H9 (cell line): ENCODE measurements at regions not wholly inside any gene's neighbourhood (a gene's known extent, or its start where the extent isn't known, plus 50 kb on each side); places are given as distances from the start of the nearest gene placed in this dataset.

Experiments used
- DNase-seq: peaks from one replicate; pipeline ENCODE4 v3.0.0-alpha.2; 2017
- H2AFZ ChIP-seq: one replicate; pipeline ENCODE4 v1.6.1; 2013; ENCODE audit warnings: mild to moderate bottlenecking, low read length, control low read depth, moderate library complexity
- H2AK5ac ChIP-seq: 2 replicates; pipeline ENCODE4 v1.6.1; 2013; ENCODE audit warnings: low read length, control low read depth, mixed read lengths; ENCODE audit not compliant: insufficient read length
- H2BK120ac ChIP-seq: one replicate; pipeline ENCODE4 v1.6.1; 2013; ENCODE audit warnings: low read depth, mild to moderate bottlenecking, low read length, control low read depth, inconsistent platforms; ENCODE audit not compliant: poor library complexity, severe bottlenecking
- H2BK12ac ChIP-seq: 2 replicates; pipeline ENCODE4 v1.6.1; 2013; ENCODE audit warnings: low read length, control low read depth, mixed read lengths, low read depth; ENCODE audit not compliant: insufficient read length
- H2BK15ac ChIP-seq: 2 replicates; pipeline ENCODE4 v1.6.1; 2013; ENCODE audit warnings: low read depth, low read length, control low read depth
- H2BK20ac ChIP-seq: one replicate; pipeline ENCODE4 v1.6.1; 2013; ENCODE audit warnings: low read depth, mild to moderate bottlenecking, low read length, control low read depth, inconsistent platforms; ENCODE audit not compliant: poor library complexity, severe bottlenecking
- H2BK5ac ChIP-seq: 2 replicates; pipeline ENCODE4 v1.6.1; 2013; ENCODE audit warnings: low read length, control low read depth, mixed read lengths; ENCODE audit not compliant: insufficient read length
- H3K14ac ChIP-seq: 2 replicates; pipeline ENCODE4 v1.6.1; 2013; ENCODE audit warnings: low read length, control low read depth; ENCODE audit not compliant: insufficient read depth
- H3K18ac ChIP-seq: 2 replicates; pipeline ENCODE4 v1.6.1; 2013; ENCODE audit warnings: low read depth, mild to moderate bottlenecking, mixed read lengths, low read length, control low read depth; ENCODE audit not compliant: insufficient read length
- H3K23ac ChIP-seq: 2 replicates; pipeline ENCODE4 v1.6.1; 2013; ENCODE audit warnings: low read length, control low read depth, mixed read lengths, low read depth; ENCODE audit not compliant: insufficient read length
- H3K23me2 ChIP-seq: 2 replicates; pipeline ENCODE4 v1.6.1; 2013; ENCODE audit warnings: low read depth, mild to moderate bottlenecking, mixed read lengths, low read length, control low read depth; ENCODE audit not compliant: insufficient read length, poor library complexity, severe bottlenecking
- H3K27ac ChIP-seq: 2 replicates; pipeline ENCODE4 v1.5.1; 2013; ENCODE audit warnings: low read length, control low read depth, mixed read lengths, low read depth; ENCODE audit not compliant: insufficient read length
- H3K27me3 ChIP-seq: 2 replicates; pipeline ENCODE4 v1.6.1; 2013; ENCODE audit warnings: low read length, control low read depth, inconsistent platforms; ENCODE audit not compliant: insufficient read depth
- H3K4ac ChIP-seq: 2 replicates; pipeline ENCODE4 v1.6.1; 2013; ENCODE audit warnings: low read depth, mild to moderate bottlenecking, control low read depth, inconsistent platforms, low read length, moderate library complexity
- H3K4me1 ChIP-seq: 2 replicates; pipeline ENCODE4 v1.6.1; 2013; ENCODE audit warnings: low read length, control low read depth, inconsistent platforms; ENCODE audit not compliant: insufficient read depth
- H3K4me2 ChIP-seq: 2 replicates; pipeline ENCODE4 v1.6.1; 2013; ENCODE audit warnings: low read length, control low read depth, mixed read lengths; ENCODE audit not compliant: insufficient read length, insufficient read depth
- H3K56ac ChIP-seq: 2 replicates; pipeline ENCODE4 v1.6.1; 2013; ENCODE audit warnings: low read depth, mild to moderate bottlenecking, mixed read lengths, low read length, control low read depth; ENCODE audit not compliant: insufficient read length
- H3K79me1 ChIP-seq: 2 replicates; pipeline ENCODE4 v1.6.1; 2013; ENCODE audit warnings: low read depth, mild to moderate bottlenecking, moderate library complexity, low read length, control low read depth, inconsistent platforms; ENCODE audit not compliant: insufficient read depth, poor library complexity, severe bottlenecking
- H3K79me2 ChIP-seq: 2 replicates; pipeline ENCODE4 v1.6.1; 2013; ENCODE audit warnings: low read length, control low read depth, inconsistent platforms; ENCODE audit not compliant: insufficient read depth
- H3K9ac ChIP-seq: 2 replicates; pipeline ENCODE4 v1.6.1; 2013; ENCODE audit warnings: low read length, control low read depth, mixed read lengths; ENCODE audit not compliant: insufficient read length; ENCODE audit errors: extremely low read depth
- H3K9me3 ChIP-seq: one replicate; pipeline ENCODE4 v1.6.1; 2013; ENCODE audit warnings: low read depth, low read length, inconsistent platforms; ENCODE audit not compliant: control insufficient read depth
- H3T11ph ChIP-seq: one replicate; pipeline ENCODE4 v1.6.1; 2013; ENCODE audit warnings: mild to moderate bottlenecking, low read length, control low read depth, inconsistent platforms
- H4K20me1 ChIP-seq: one replicate; pipeline ENCODE4 v1.6.1; 2013; ENCODE audit not compliant: control insufficient read depth, insufficient read length, insufficient read depth
- H4K5ac ChIP-seq: 2 replicates; pipeline ENCODE4 v1.6.1; 2013; ENCODE audit warnings: low read depth, mild to moderate bottlenecking, mixed read lengths, low read length, control low read depth; ENCODE audit not compliant: insufficient read length
- H4K8ac ChIP-seq: replicated peaks from 2 replicates; pipeline ENCODE4 v1.6.1; 2013; ENCODE audit warnings: low read length, control low read depth, mixed read lengths, low read depth; ENCODE audit not compliant: insufficient read length
- H4K91ac ChIP-seq: 2 replicates; pipeline ENCODE4 v1.6.1; 2013; ENCODE audit warnings: low read depth, mild to moderate bottlenecking, moderate library complexity, mixed read lengths, low read length, control low read depth; ENCODE audit not compliant: insufficient read length
- H3K27ac Mint-ChIP-seq, 3 experiments: 2 replicates in 2 of 3; 3 replicates in 1 of 3; pipeline ENCODE4 v1.8.0; 2020 to 2021; ENCODE audit warnings: mixed read lengths in 3 of 3, mild to moderate bottlenecking in 1 of 3, moderate library complexity in 1 of 3
- H3K27me3 Mint-ChIP-seq: 2 replicates; pipeline ENCODE4 v1.8.0; 2021; ENCODE audit warnings: low read depth, mild to moderate bottlenecking, moderate library complexity, mixed read lengths
- H3K36me3 Mint-ChIP-seq, 3 experiments: 2 replicates in 2 of 3; 3 replicates in 1 of 3; pipeline ENCODE4 v1.8.0; 2020 to 2021; ENCODE audit warnings: low read depth in 3 of 3, mixed read lengths in 3 of 3; ENCODE audit not compliant: insufficient read depth in 1 of 3
- H3K4me1 Mint-ChIP-seq, 2 experiments: 2 replicates each; pipeline ENCODE4 v1.8.0; 2020; ENCODE audit warnings: mixed read lengths in 2 of 2
- H3K4me3 Mint-ChIP-seq, 2 experiments: 2 replicates in 1 of 2; 3 replicates in 1 of 2; pipeline ENCODE4 v1.8.0; 2020 to 2021; ENCODE audit warnings: mild to moderate bottlenecking in 2 of 2, mixed read lengths in 2 of 2, moderate library complexity in 1 of 2
- H3K9me3 Mint-ChIP-seq, 2 experiments: 2 replicates in 1 of 2; 3 replicates in 1 of 2; pipeline ENCODE4 v1.8.0; 2020; ENCODE audit warnings: mild to moderate bottlenecking in 2 of 2, mixed read lengths in 2 of 2, moderate library complexity in 1 of 2
- CTCF ChIP-seq: fragments of 200-600 bp; sonication (generic); conservative IDR thresholded peaks from 3 replicates; pipeline ENCODE4 v1.8.0; 2021; ENCODE audit warnings: antibody characterized with exemption, mild to moderate bottlenecking
- WGBS: extraction: QIAGEN DNeasy Blood & Tissue Kit; methylation state at CpG from one replicate; pipeline ENCODE4 v1.1.7; 2013; ENCODE audit warnings: missing lambda C conversion rate, low lambda C conversion rate, mixed read lengths; ENCODE audit not compliant: insufficient read length; ENCODE audit errors: extremely low coverage; 5-methylcytosine and 5-hydroxymethylcytosine counted together

GRCh38 chr9:91126761-91127445, 234.8 kb downstream of the AUH start:
- Mint-ChIP-seq H3K36me3 (peaks cover 2 to 15% (median 3%) of the 10 kb centered on the region in 3 experiments; a peak in 4 of 7 replicates), H3K9me3 (peaks cover 14 to 19% of the 10 kb centered on the region in 2 experiments; a peak in 4 of 5 replicates), H3K4me1 (no peaks in the 10 kb centered on the region), H3K4me3 (no peak overlapping the region), H3K27ac (no peak overlapping the region), H3K27me3 (no peaks in the 10 kb centered on the region)
- H3K23ac ChIP-seq = no peak overlapping the region
- no peak overlapping the region for H4K5ac ChIP-seq
- H2AFZ ChIP-seq = no peak overlapping the region
- TF ChIP-seq CTCF = no peak
- no peak overlapping the region for H3T11ph ChIP-seq
- H4K20me1 ChIP-seq = no peaks in the 10 kb centered on the region
- WGBS = no CpG with 5 or more reads among the region's 10 CpGs
- no peak for DNase-seq
- no peak overlapping the region for H3K14ac ChIP-seq
- H4K91ac ChIP-seq = no peak overlapping the region
- no peak overlapping the region for H2BK15ac ChIP-seq
- H3K18ac ChIP-seq = no peak overlapping the region
- H4K8ac ChIP-seq = no peak overlapping the region
- no peaks in the 10 kb centered on the region for H3K9me3 ChIP-seq
- H3K27ac ChIP-seq = no peak overlapping the region
- H2AK5ac ChIP-seq = no peak overlapping the region
- H3K4ac ChIP-seq = no peak overlapping the region
- H3K79me1 ChIP-seq = no peaks in the 10 kb centered on the region
- no peak overlapping the region for H3K56ac ChIP-seq
- no peaks in the 10 kb centered on the region for H3K4me1 ChIP-seq
- H3K4me2 ChIP-seq = no peak overlapping the region
- H3K9ac ChIP-seq = no peak overlapping the region
- no peak overlapping the region for H2BK120ac ChIP-seq
- H2BK20ac ChIP-seq = no peak overlapping the region
- no peak overlapping the region for H2BK12ac ChIP-seq
- no peaks in the 10 kb centered on the region for H3K23me2 ChIP-seq
- no peaks in the 10 kb centered on the region for H3K27me3 ChIP-seq
- no peak overlapping the region for H2BK5ac ChIP-seq
- no peaks in the 10 kb centered on the region for H3K79me2 ChIP-seq
